GM06990 (cell line): ENCODE measurements at regions not wholly inside any gene's neighbourhood (a gene's known extent, or its start where the extent isn't known, plus 50 kb on each side); places are given as distances from the start of the nearest gene placed in this dataset.

ENCODE experiments used
- DNase-seq: peaks from one replicate; pipeline ENCODE4 v3.0.0-alpha.2; 2011; ENCODE audit not compliant: insufficient read length; ENCODE audit errors: extremely low read depth
- H3K27me3 ChIP-seq: replicated peaks from 2 replicates; pipeline ENCODE4 v1.6.0; 2011; ENCODE audit warnings: low read length; ENCODE audit not compliant: control insufficient read depth, insufficient read depth
- H3K36me3 ChIP-seq: 2 replicates; pipeline ENCODE4 v1.5.1; 2011; ENCODE audit warnings: low read length; ENCODE audit not compliant: control insufficient read depth, insufficient read depth
- H3K4me3 ChIP-seq: replicated peaks from 2 replicates; pipeline ENCODE4 v1.5.1; 2011; ENCODE audit warnings: low read depth, mild to moderate bottlenecking, control low read depth, low read length
- CTCF ChIP-seq: IDR thresholded peaks from 2 replicates; pipeline ENCODE4 v1.5.1; 2011; ENCODE audit warnings: low read length, control low read depth, mild to moderate bottlenecking, inconsistent platforms; ENCODE audit not compliant: insufficient read depth, poor library complexity, severe bottlenecking

- no peak for DNase-seq
- no peak for TF ChIP-seq CTCF
- no peaks in the 10 kb centered on the region for H3K27me3 ChIP-seq
- H3K4me3 ChIP-seq = no peak overlapping the region
- H3K36me3 ChIP-seq = no peaks in the 10 kb centered on the region
Observed at GRCh38 chr2:42118754-42119569, 50.2 kb upstream of the EML4 start.
